MG63 (cell line): ENCODE measurements at regions not wholly inside any gene's neighbourhood (a gene's known extent, or its start where the extent isn't known, plus 50 kb on each side); places are given as distances from the start of the nearest gene placed in this dataset.
"Not testable (repeated sequence)": the region's sequence is repeated elsewhere in the genome, so short reads cannot be mapped to it uniquely, and the experiment has no call there.

Source experiments
- DNase-seq: peaks from one replicate; pipeline ENCODE4 v3.0.0-alpha.2; 2020
- H3K27me3 ChIP-seq: fragments of 250-450 bp; sonication (Bioruptor Pico); 2 replicates; pipeline ENCODE4 v1.5.1; 2020; ENCODE audit warnings: mild to moderate bottlenecking, moderate library complexity
- H3K36me3 ChIP-seq: fragments of 250-450 bp; sonication (Bioruptor Pico); 2 replicates; pipeline ENCODE4 v1.5.1; 2020; ENCODE audit warnings: mild to moderate bottlenecking, moderate library complexity
- H3K4me3 ChIP-seq: fragments of 250-450 bp; sonication (Bioruptor Pico); 2 replicates; pipeline ENCODE4 v1.5.1; 2020; ENCODE audit warnings: mild to moderate bottlenecking, moderate library complexity
- H3K9me3 ChIP-seq: fragments of 250-450 bp; sonication (Bioruptor Pico); 2 replicates; pipeline ENCODE4 v1.5.1; 2020; ENCODE audit warnings: mild to moderate bottlenecking, moderate library complexity

- H3K9me3 ChIP-seq = no peaks in the 10 kb centered on the region; the same call in 1 of the 2 replicates
- H3K36me3 ChIP-seq = peaks cover 2% of the 10 kb centered on the region; the same call in 1 of the 2 replicates
- no peak for DNase-seq
- H3K27me3 ChIP-seq = no peaks in the 10 kb centered on the region
- no peak overlapping the region for H3K4me3 ChIP-seq
These were observed 595.6 kb downstream of the LTN1 start for GRCh38 chr21:28397040-28397439.

- no peaks in the 10 kb centered on the region for H3K27me3 ChIP-seq
- no peak for DNase-seq
- H3K4me3 ChIP-seq = no peak overlapping the region
- peaks cover 2% of the 10 kb centered on the region; the same call in 1 of the 2 replicates for H3K36me3 ChIP-seq
- H3K9me3 ChIP-seq = no peaks in the 10 kb centered on the region; the same call in 1 of the 2 replicates
These were observed 596.3 kb downstream of the LTN1 start for GRCh38 chr21:28396421-28396820.

GRCh38 chr21:28393279-28393678 is 599.4 kb downstream of the LTN1 start:
- no peaks in the 10 kb centered on the region for H3K27me3 ChIP-seq
- H3K4me3 ChIP-seq = no peak overlapping the region
- no peaks in the 10 kb centered on the region for H3K9me3 ChIP-seq
- DNase-seq = no peak
- H3K36me3 ChIP-seq = no peaks in the 10 kb centered on the region; the same call in 1 of the 2 replicates

GRCh38 chr21:28391938-28392849 is 600.5 kb downstream of the LTN1 start:
- no peak overlapping the region for H3K4me3 ChIP-seq
- no peak for DNase-seq

GRCh38 chr21:28387220-28387619 is 605.5 kb downstream of the LTN1 start:
- no peak overlapping the region for H3K4me3 ChIP-seq
- no peaks in the 10 kb centered on the region for H3K36me3 ChIP-seq
- H3K27me3 ChIP-seq = no peaks in the 10 kb centered on the region
- DNase-seq = no peak
- H3K9me3 ChIP-seq = no peaks in the 10 kb centered on the region

More at GRCh38 chr21:28391938-28392849, 600.5 kb downstream of the LTN1 start:
- no peaks in the 10 kb centered on the region for H3K27me3 ChIP-seq
- H3K9me3 ChIP-seq = no peaks in the 10 kb centered on the region
- H3K36me3 ChIP-seq = no peaks in the 10 kb centered on the region; the same call in 1 of the 2 replicates

GRCh38 chr21:28385845-28386244 is 606.8 kb downstream of the LTN1 start:
- Histone ChIP-seq H3K9me3 (no peaks in the 10 kb centered on the region), H3K27me3 (no peaks in the 10 kb centered on the region), H3K4me3 (no peak overlapping the region), H3K36me3 (no peaks in the 10 kb centered on the region)
- no peak for DNase-seq

- H3K27me3 ChIP-seq, H3K9me3 ChIP-seq, H3K4me3 ChIP-seq, DNase-seq, H3K36me3 ChIP-seq: not testable (repeated sequence)
These were observed 611.5 kb downstream of the LTN1 start for GRCh38 chr21:28381000-28381745.

GRCh38 chr21:28380241-28380640 is 612.4 kb downstream of the LTN1 start:
- no peaks in the 10 kb centered on the region for H3K36me3 ChIP-seq
- no peak overlapping the region for H3K4me3 ChIP-seq
- H3K9me3 ChIP-seq = no peaks in the 10 kb centered on the region; the same call in 1 of the 2 replicates
- H3K27me3 ChIP-seq = no peaks in the 10 kb centered on the region
- no peak for DNase-seq

- H3K4me3 ChIP-seq = no peak overlapping the region
- peaks cover 2% of the 10 kb centered on the region for H3K9me3 ChIP-seq
- H3K36me3 ChIP-seq = no peaks in the 10 kb centered on the region
- DNase-seq = no peak
- H3K27me3 ChIP-seq = no peaks in the 10 kb centered on the region
These were observed 614.7 kb downstream of the LTN1 start for GRCh38 chr21:28378026-28378425.

GRCh38 chr21:28375708-28376385 is 616.8 kb downstream of the LTN1 start:
- Histone ChIP-seq H3K4me3 (no peak overlapping the region), H3K9me3 (peaks cover 8% of the 10 kb centered on the region), H3K36me3 (no peaks in the 10 kb centered on the region), H3K27me3 (no peaks in the 10 kb centered on the region)
- DNase-seq = no peak

GRCh38 chr21:28374881-28375280 is 617.8 kb downstream of the LTN1 start:
- no peaks in the 10 kb centered on the region for H3K36me3 ChIP-seq
- no peaks in the 10 kb centered on the region for H3K27me3 ChIP-seq
- no peak overlapping the region for H3K4me3 ChIP-seq
- H3K9me3 ChIP-seq = peaks cover 10% of the 10 kb centered on the region
- DNase-seq = no peak

GRCh38 chr21:28371713-28372112 is 621.0 kb downstream of the LTN1 start:
- Histone ChIP-seq H3K4me3 (no peak overlapping the region), H3K36me3 (no peaks in the 10 kb centered on the region), H3K9me3 (peaks cover 10% of the 10 kb centered on the region), H3K27me3 (no peaks in the 10 kb centered on the region)
- DNase-seq = no peak

- no peak for DNase-seq
- no peak overlapping the region for H3K4me3 ChIP-seq
- H3K27me3 ChIP-seq = no peaks in the 10 kb centered on the region
- no peaks in the 10 kb centered on the region for H3K9me3 ChIP-seq
- no peaks in the 10 kb centered on the region for H3K36me3 ChIP-seq
These were observed 633.4 kb downstream of the LTN1 start for GRCh38 chr21:28359300-28359699.

- Histone ChIP-seq H3K36me3 (no peaks in the 10 kb centered on the region), H3K9me3 (no peaks in the 10 kb centered on the region; the same call in 1 of the 2 replicates), H3K27me3 (no peaks in the 10 kb centered on the region), H3K4me3 (no peak overlapping the region)
- DNase-seq = no peak
These were observed 634.0 kb downstream of the LTN1 start for GRCh38 chr21:28358702-28359101.

- Histone ChIP-seq H3K27me3 (no peaks in the 10 kb centered on the region), H3K9me3 (no peaks in the 10 kb centered on the region; the same call in 1 of the 2 replicates), H3K4me3 (no peak overlapping the region), H3K36me3 (no peaks in the 10 kb centered on the region)
- no peak for DNase-seq
These were observed 634.5 kb downstream of the LTN1 start for GRCh38 chr21:28358170-28358569.

- DNase-seq = no peak
- H3K36me3 ChIP-seq = no peaks in the 10 kb centered on the region
- H3K27me3 ChIP-seq = no peaks in the 10 kb centered on the region
- no peaks in the 10 kb centered on the region; the same call in 1 of the 2 replicates for H3K9me3 ChIP-seq
- H3K4me3 ChIP-seq = no peak overlapping the region
These were observed 634.9 kb downstream of the LTN1 start for GRCh38 chr21:28357743-28358142.

GRCh38 chr21:28356422-28356821 is 636.3 kb downstream of the LTN1 start:
- Histone ChIP-seq H3K36me3 (no peaks in the 10 kb centered on the region; the same call in 1 of the 2 replicates), H3K27me3 (no peaks in the 10 kb centered on the region), H3K9me3 (no peaks in the 10 kb centered on the region; the same call in 1 of the 2 replicates), H3K4me3 (no peak overlapping the region)
- DNase-seq = no peak
